SU-DHL-6 (cell line): ENCODE measurements at regions not wholly inside any gene's neighbourhood (a gene's known extent, or its start where the extent isn't known, plus 50 kb on each side); places are given as distances from the start of the nearest gene placed in this dataset.

ENCODE experiments used
- CTCF ChIP-seq: fragments of 200-600 bp; sonication (generic); IDR thresholded peaks from one replicate; pipeline ENCODE4 v1.5.1; 2017; ENCODE audit warnings: antibody characterized with exemption, mild to moderate bottlenecking, low read length, moderate library complexity; ENCODE audit not compliant: insufficient read depth, poor library complexity, severe bottlenecking
- EZH2phosphoT487 ChIP-seq: fragments of 200-600 bp; sonication (generic), shearing (Covaris generic); conservative IDR thresholded peaks from 2 replicates; pipeline ENCODE4 v1.6.1; 2018; ENCODE audit warnings: mild to moderate bottlenecking, antibody characterized with exemption, low read length, moderate library complexity, mixed read lengths

DNA sequence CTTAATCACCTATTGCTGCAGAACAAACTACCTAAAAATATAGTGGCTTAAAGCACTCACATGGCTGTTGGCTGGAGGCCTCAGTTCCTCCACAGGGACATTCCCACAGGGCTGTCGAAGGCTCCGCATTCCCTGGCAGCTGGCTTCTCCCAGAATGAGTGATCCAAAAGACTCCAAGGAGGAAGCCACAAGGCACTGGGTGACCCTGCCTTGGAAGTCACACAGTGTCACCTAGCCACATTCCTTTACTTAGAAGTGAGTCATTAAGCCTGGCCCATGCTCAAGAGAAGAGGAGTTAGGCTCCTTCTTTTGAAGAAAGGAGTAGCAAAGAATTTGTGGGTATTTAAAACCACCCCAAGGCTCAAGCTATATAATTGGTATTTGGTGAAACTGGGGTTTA lies 63.9 kb upstream of the MAP1LC3B2 start:
- no peak for TF ChIP-seq CTCF
- no peak for TF ChIP-seq EZH2phosphoT487
